A549 (cell line): ENCODE measurements at regions not wholly inside any gene's neighbourhood (a gene's known extent, or its start where the extent isn't known, plus 50 kb on each side); places are given as distances from the start of the nearest gene placed in this dataset.

ENCODE experiments used
- ATAC-seq, 2 experiments: fragments of 200-7000 bp in 1 of 2; fragments of >200 bp in 1 of 2; cut with Nextera tagmentation in 1 of 2; cut with Tn5 transposase in 1 of 2; 3 replicates each; pipeline versions ENCODE4 v1.8.0 to v1.9.1; 2018 to 2020; ENCODE audit warnings: mild to moderate bottlenecking in 1 of 2, moderate library complexity in 1 of 2
- CTCF ChIA-PET: fragments of 300-600 bp; sonication (Branson Sonifier 250); formaldehyde crosslinking; extraction: SDS; loops from one replicate; lab custom pipeline; 2021; ENCODE audit warnings: antibody characterized with exemption, inconsistent platforms; lab: Yijun Ruan, JAX
- POLR2A ChIA-PET: fragments of 350-600 bp; formaldehyde crosslinking; extraction: SDS; loops from one replicate; lab custom pipeline; 2021; ENCODE audit warnings: antibody characterized with exemption, inconsistent platforms; lab: Yijun Ruan, JAX
- DNase-seq, 2 experiments: peaks; one replicate each; pipeline versions ENCODE4 v3.0.0 to v3.0.0-alpha.2; 2011 to 2016; ENCODE audit warnings: low read depth in 1 of 2, low spot score in 1 of 2
- FAIRE-seq: peaks from 2 replicates; lab custom pipeline; 2011; peaks lifted over from hg19 to GRCh38; lab: Jason Lieb, UNC
- H3K27ac ChIP-seq, 2 experiments: fragments of >200 bp; sonication (Bioruptor Twin); formaldehyde crosslinking; 3 replicates each; pipeline ENCODE4 v1.5.1; 2016 to 2017
- H3K4me1 ChIP-seq: fragments of >200 bp; sonication (Bioruptor Twin); formaldehyde crosslinking; 3 replicates; pipeline ENCODE4 v1.6.1; 2016
- H3K4me2 ChIP-seq: fragments of >200 bp; sonication (Bioruptor Twin); formaldehyde crosslinking; 3 replicates; pipeline ENCODE4 v1.6.1; 2016
- H3K4me3 ChIP-seq: fragments of >200 bp; sonication (Bioruptor Twin); formaldehyde crosslinking; 3 replicates; pipeline ENCODE4 v1.5.1; 2016
- H3K9me3 ChIP-seq: fragments of >200 bp; sonication (Bioruptor Twin); formaldehyde crosslinking; 3 replicates; pipeline ENCODE4 v1.6.1; 2016
- BCL3 ChIP-seq: fragments of >200 bp; sonication (Bioruptor Twin); formaldehyde crosslinking; IDR thresholded peaks from 3 replicates; pipeline ENCODE4 v1.6.1; 2016
- E2F6 ChIP-seq: IDR thresholded peaks from 2 replicates; pipeline ENCODE4 v1.6.1; 2012; ENCODE audit warnings: low read depth, borderline replicate concordance
- EHF ChIP-seq: fragments of 250-450 bp; sonication (Bioruptor Pico); IDR thresholded peaks from 2 replicates; pipeline ENCODE4 v1.5.0; 2020; ENCODE audit warnings: mild to moderate bottlenecking
- EHMT2 ChIP-seq: fragments of 200-600 bp; sonication (generic); IDR thresholded peaks from 2 replicates; pipeline ENCODE4 v1.6.1; 2016; ENCODE audit warnings: antibody characterized with exemption, low read depth, mild to moderate bottlenecking, moderate library complexity
- FOXS1 ChIP-seq: fragments of 250-450 bp; sonication (Bioruptor Pico); IDR thresholded peaks from 2 replicates; pipeline ENCODE4 v1.5.0; 2020; ENCODE audit warnings: mild to moderate bottlenecking, moderate library complexity
- GATA3 ChIP-seq: IDR thresholded peaks from 2 replicates; pipeline ENCODE4 v1.6.1; 2012; ENCODE audit warnings: borderline replicate concordance
- HDAC2 ChIP-seq: fragments of 200-600 bp; sonication (generic); IDR thresholded peaks from 2 replicates; pipeline ENCODE4 v1.6.1; 2016
- MAFK ChIP-seq: fragments of 450-650 bp; IDR thresholded peaks from 2 replicates; pipeline ENCODE4 v1.6.1; 2014; ENCODE audit not compliant: partially characterized antibody
- NPAS2 ChIP-seq: fragments of 250-450 bp; sonication (Bioruptor Pico); IDR thresholded peaks from 2 replicates; pipeline ENCODE4 v1.8.0; 2022; ENCODE audit warnings: mild to moderate bottlenecking, moderate library complexity, borderline replicate concordance
- PHF8 ChIP-seq: fragments of 200-600 bp; sonication (generic); IDR thresholded peaks from 2 replicates; pipeline ENCODE4 v1.6.1; 2016; ENCODE audit warnings: low read depth, mild to moderate bottlenecking, antibody characterized with exemption, moderate library complexity, borderline replicate concordance
- RNF2 ChIP-seq: fragments of 200-600 bp; sonication (generic); IDR thresholded peaks from 2 replicates; pipeline ENCODE4 v1.6.1; 2016; ENCODE audit warnings: low read depth, mild to moderate bottlenecking, antibody characterized with exemption, moderate library complexity, borderline replicate concordance
- TFCP2L1 ChIP-seq: fragments of 250-450 bp; sonication (Bioruptor Pico); IDR thresholded peaks from 2 replicates; pipeline ENCODE4 v1.5.0; 2021; ENCODE audit warnings: mild to moderate bottlenecking
- TP53 ChIP-seq: fragments of 250-450 bp; sonication (Bioruptor Pico); IDR thresholded peaks from 2 replicates; pipeline ENCODE4 v1.5.0; 2021; ENCODE audit warnings: mild to moderate bottlenecking, moderate library complexity
- USF2 ChIP-seq: fragments of 450-650 bp; IDR thresholded peaks from 2 replicates; pipeline ENCODE4 v1.6.1; 2014; ENCODE audit warnings: antibody characterized with exemption
- ZC3H11A ChIP-seq: fragments of 450-650 bp; IDR thresholded peaks from 2 replicates; pipeline ENCODE4 v1.6.1; 2014; ENCODE audit warnings: antibody characterized with exemption, mild to moderate bottlenecking
- ZNF302 ChIP-seq: fragments of 250-450 bp; sonication (Bioruptor Pico); IDR thresholded peaks from 2 replicates; pipeline ENCODE4 v1.9.0; 2021; ENCODE audit warnings: inconsistent platforms, mild to moderate bottlenecking, moderate library complexity
- WGBS: methylation state at CpG from one replicate; pipeline ENCODE4 v1.1.6; 2017; ENCODE audit errors: missing lambda C conversion rate; 5-methylcytosine and 5-hydroxymethylcytosine counted together
- TF ChIP-seq, protein P1 (sequence below): fragments of 250-450 bp; sonication (Bioruptor Pico); IDR thresholded peaks from 2 replicates; pipeline ENCODE4 v1.5.0; 2020; ENCODE audit warnings: low read depth, mild to moderate bottlenecking, moderate library complexity
- TF ChIP-seq, protein P2 (sequence below): fragments of >200 bp; sonication (Bioruptor Twin); formaldehyde crosslinking; IDR thresholded peaks from 3 replicates; pipeline ENCODE4 v1.5.1; 2016
- TF ChIP-seq, protein P3 (sequence below): fragments of 150-350 bp; IDR thresholded peaks from 2 replicates; pipeline ENCODE4 v1.6.1; 2014; ENCODE audit warnings: low read depth, mild to moderate bottlenecking, low read length
- TF ChIP-seq, protein P4 (sequence below): fragments of >200 bp; sonication (Bioruptor Twin); formaldehyde crosslinking; IDR thresholded peaks from 2 replicates; pipeline ENCODE4 v1.6.1; 2016

- Histone ChIP-seq H3K9me3 (no peaks in the 10 kb centered on the region), H3K4me2 (0 out of 3 replicates have a peak overlapping the region, but pooled peaks have one; percentile 10)
- WGBS, result 20% methylated on average over 8 of the region's 13 CpGs
- TF ChIP-seq TFCP2L1 (no peak), E2F6 (no peak), GATA3 (no peak), NPAS2 (CRISPR knock-in tag) (no peak), TP53 (CRISPR knock-in tag) (no peak), USF2 (no peak), EHF (CRISPR knock-in tag) (no peak), EHMT2 (no peak), ZC3H11A (no peak), ZNF302 (no peak), PHF8 (no peak), RNF2 (no peak), HDAC2 (no peak), BCL3 (no peak)
- TF ChIP-seq, protein P1, sequence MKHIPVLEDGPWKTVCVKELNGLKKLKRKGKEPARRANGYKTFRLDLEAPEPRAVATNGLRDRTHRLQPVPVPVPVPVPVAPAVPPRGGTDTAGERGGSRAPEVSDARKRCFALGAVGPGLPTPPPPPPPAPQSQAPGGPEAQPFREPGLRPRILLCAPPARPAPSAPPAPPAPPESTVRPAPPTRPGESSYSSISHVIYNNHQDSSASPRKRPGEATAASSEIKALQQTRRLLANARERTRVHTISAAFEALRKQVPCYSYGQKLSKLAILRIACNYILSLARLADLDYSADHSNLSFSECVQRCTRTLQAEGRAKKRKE (CRISPR knock-in tag), result no peak
- TF ChIP-seq, protein P2, sequence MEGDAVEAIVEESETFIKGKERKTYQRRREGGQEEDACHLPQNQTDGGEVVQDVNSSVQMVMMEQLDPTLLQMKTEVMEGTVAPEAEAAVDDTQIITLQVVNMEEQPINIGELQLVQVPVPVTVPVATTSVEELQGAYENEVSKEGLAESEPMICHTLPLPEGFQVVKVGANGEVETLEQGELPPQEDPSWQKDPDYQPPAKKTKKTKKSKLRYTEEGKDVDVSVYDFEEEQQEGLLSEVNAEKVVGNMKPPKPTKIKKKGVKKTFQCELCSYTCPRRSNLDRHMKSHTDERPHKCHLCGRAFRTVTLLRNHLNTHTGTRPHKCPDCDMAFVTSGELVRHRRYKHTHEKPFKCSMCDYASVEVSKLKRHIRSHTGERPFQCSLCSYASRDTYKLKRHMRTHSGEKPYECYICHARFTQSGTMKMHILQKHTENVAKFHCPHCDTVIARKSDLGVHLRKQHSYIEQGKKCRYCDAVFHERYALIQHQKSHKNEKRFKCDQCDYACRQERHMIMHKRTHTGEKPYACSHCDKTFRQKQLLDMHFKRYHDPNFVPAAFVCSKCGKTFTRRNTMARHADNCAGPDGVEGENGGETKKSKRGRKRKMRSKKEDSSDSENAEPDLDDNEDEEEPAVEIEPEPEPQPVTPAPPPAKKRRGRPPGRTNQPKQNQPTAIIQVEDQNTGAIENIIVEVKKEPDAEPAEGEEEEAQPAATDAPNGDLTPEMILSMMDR, result no peak
- TF ChIP-seq, protein P3, sequence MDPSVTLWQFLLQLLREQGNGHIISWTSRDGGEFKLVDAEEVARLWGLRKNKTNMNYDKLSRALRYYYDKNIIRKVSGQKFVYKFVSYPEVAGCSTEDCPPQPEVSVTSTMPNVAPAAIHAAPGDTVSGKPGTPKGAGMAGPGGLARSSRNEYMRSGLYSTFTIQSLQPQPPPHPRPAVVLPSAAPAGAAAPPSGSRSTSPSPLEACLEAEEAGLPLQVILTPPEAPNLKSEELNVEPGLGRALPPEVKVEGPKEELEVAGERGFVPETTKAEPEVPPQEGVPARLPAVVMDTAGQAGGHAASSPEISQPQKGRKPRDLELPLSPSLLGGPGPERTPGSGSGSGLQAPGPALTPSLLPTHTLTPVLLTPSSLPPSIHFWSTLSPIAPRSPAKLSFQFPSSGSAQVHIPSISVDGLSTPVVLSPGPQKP, result no peak
- TF ChIP-seq, protein P4, sequence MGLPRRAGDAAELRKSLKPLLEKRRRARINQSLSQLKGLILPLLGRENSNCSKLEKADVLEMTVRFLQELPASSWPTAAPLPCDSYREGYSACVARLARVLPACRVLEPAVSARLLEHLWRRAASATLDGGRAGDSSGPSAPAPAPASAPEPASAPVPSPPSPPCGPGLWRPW, result no peak
- TF ChIP-seq, all 56 proteins: peak for 0
- ChIA-PET POLR2A (interaction anchor here (0.5 kb wide), 1 partner anchor 1002 kb away, joined by 4 read pairs; no protein-coding TSS in a partner anchor), CTCF (no interaction called here)
- H3K4me3 ChIP-seq, result no peak overlapping the region
- H3K4me1 ChIP-seq, result no peaks in the 10 kb centered on the region
- ATAC-seq, result no peak
- no peak overlapping the region for H3K27ac ChIP-seq
- no peak for FAIRE-seq
- DNase-seq, result no peak
Observed at GRCh38 chrX:39174772-39175417, 373.6 kb downstream of the MID1IP1 start.

DNA sequence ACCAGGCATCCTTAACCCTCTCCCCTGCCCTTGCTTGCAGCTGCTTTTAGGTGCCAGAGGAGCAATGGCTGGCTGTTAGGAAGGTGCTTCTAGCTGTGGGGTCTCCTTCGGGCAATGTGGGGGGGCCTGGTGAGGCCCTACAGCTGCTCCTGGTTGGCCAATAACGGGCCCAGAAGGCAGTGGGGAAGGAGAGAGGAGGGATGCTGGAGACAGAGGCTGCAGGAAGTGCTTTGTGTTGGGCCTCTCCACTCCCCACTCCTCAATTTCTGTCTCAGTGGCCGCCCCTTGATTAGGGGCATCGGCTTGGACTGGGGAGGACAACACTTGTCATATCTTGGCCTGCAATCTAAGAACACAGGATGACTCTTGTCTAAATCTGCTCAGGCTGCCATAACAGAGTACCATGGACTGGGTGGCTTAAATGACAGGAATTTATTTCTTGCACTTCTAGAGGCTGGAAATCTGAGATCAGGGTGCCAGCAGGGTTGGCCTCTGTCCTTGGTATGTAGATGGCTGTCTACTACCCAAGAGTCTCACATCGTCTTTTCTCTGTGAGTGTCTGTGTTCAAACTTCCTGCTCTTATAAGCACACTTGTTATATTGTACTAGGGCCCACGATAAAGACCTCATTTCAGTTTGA, 374.3 kb downstream of the MID1IP1 start:
- WGBS, result 70% methylated on average over 4 of the region's 6 CpGs
- TF ChIP-seq FOXS1 (CRISPR knock-in tag) (no peak), MAFK (no peak)
- TF ChIP-seq, all 56 proteins: peak for 0
- ATAC-seq (no peak), FAIRE-seq (no peak), DNase-seq (no peak)
- no peak overlapping the region for H3K4me2 ChIP-seq
- ChIA-PET POLR2A (interaction anchor here (0.5 kb wide), 1 partner anchor 1001 kb away, joined by 4 read pairs; no protein-coding TSS in a partner anchor), CTCF (no interaction called here)
- no peak overlapping the region for H3K27ac ChIP-seq
- H3K9me3 ChIP-seq, result no peaks in the 10 kb centered on the region
- H3K4me3 ChIP-seq, result no peak overlapping the region
- no peaks in the 10 kb centered on the region for H3K4me1 ChIP-seq
